Caco-2 (cell line): ENCODE measurements at regions not wholly inside any gene's neighbourhood (a gene's known extent, or its start where the extent isn't known, plus 50 kb on each side); places are given as distances from the start of the nearest gene placed in this dataset.

Source experiments
- BruUV-seq: library from RNA; stranded (reverse); fragments of 400-500 nt; replicated peaks from 2 replicates; lab custom pipeline; 2021; lab: Mats Ljungman, UMichigan
- CTCF ChIA-PET: fragments of 300-600 bp; sonication (Branson Sonifier 250); formaldehyde crosslinking; loops from one replicate; lab custom pipeline; 2022; ENCODE audit warnings: antibody characterized with exemption; lab: Charles Lee
- POLR2A ChIA-PET: fragments of 300-600 bp; sonication (Branson Sonifier 250); formaldehyde crosslinking; loops from one replicate; lab custom pipeline; 2022; ENCODE audit warnings: antibody characterized with exemption; lab: Charles Lee
- DNase-seq, 2 experiments: peaks; one replicate each; pipeline versions ENCODE4 v3.0.0 to v3.0.0-alpha.2; 2020 to 2022
- H3K27me3 ChIP-seq: replicated peaks from 2 replicates; pipeline ENCODE4 v1.6.0; 2011; ENCODE audit warnings: low read length; ENCODE audit not compliant: control insufficient read depth, insufficient read depth
- H3K36me3 ChIP-seq: 2 replicates; pipeline ENCODE4 v1.5.1; 2011; ENCODE audit warnings: low read length; ENCODE audit not compliant: control insufficient read depth, insufficient read depth
- H3K4me1 ChIP-seq: fragments of 250-450 bp; sonication (Bioruptor Pico); 2 replicates; pipeline ENCODE4 v1.5.1; 2020; ENCODE audit warnings: mild to moderate bottlenecking
- H3K4me3 ChIP-seq: 2 replicates; pipeline ENCODE4 v1.5.1; 2011; ENCODE audit warnings: low read depth, mild to moderate bottlenecking, control low read depth, low read length
- H3K9me3 ChIP-seq: fragments of 250-450 bp; sonication (Bioruptor Pico); 2 replicates; pipeline ENCODE4 v1.5.1; 2020; ENCODE audit warnings: mild to moderate bottlenecking, moderate library complexity
- H3K27ac Mint-ChIP-seq: one replicate; pipeline ENCODE4 v1.8.0; 2022; ENCODE audit warnings: mixed read lengths; ENCODE audit not compliant: unreplicated experiment
- H3K27me3 Mint-ChIP-seq: one replicate; pipeline ENCODE4 v1.8.0; 2022; ENCODE audit warnings: mixed read lengths; ENCODE audit not compliant: insufficient read depth, unreplicated experiment
- H3K36me3 Mint-ChIP-seq: one replicate; pipeline ENCODE4 v1.8.0; 2022; ENCODE audit warnings: mild to moderate bottlenecking, mixed read lengths; ENCODE audit not compliant: insufficient read depth, unreplicated experiment
- H3K4me1 Mint-ChIP-seq: one replicate; pipeline ENCODE4 v1.8.0; 2022; ENCODE audit warnings: low read depth, mixed read lengths; ENCODE audit not compliant: unreplicated experiment
- H3K4me3 Mint-ChIP-seq: one replicate; pipeline ENCODE4 v1.8.0; 2022; ENCODE audit warnings: mild to moderate bottlenecking, moderate library complexity, mixed read lengths; ENCODE audit not compliant: unreplicated experiment
- H3K9me3 Mint-ChIP-seq: one replicate; pipeline ENCODE4 v1.8.0; 2022; ENCODE audit warnings: mixed read lengths; ENCODE audit not compliant: unreplicated experiment
- CTCF ChIP-seq, 2 experiments: fragments of 200-600 bp in 1 of 2; IDR thresholded peaks; 1 replicate in 1 of 2; 2 replicates in 1 of 2; pipeline versions ENCODE4 v1.5.1 to v1.8.0; 2011 to 2022; ENCODE audit warnings: antibody characterized with exemption in 1 of 2, control low read depth in 1 of 2, inconsistent platforms in 1 of 2, low read depth in 1 of 2, low read length in 1 of 2, mild to moderate bottlenecking in 1 of 2, moderate library complexity in 1 of 2; ENCODE audit not compliant: insufficient read depth in 1 of 2, severe bottlenecking in 1 of 2, unreplicated experiment in 1 of 2
- intact Hi-C: fragments of 100-400 bp; cut with micrococcal nuclease; formaldehyde crosslinking; loops from one replicate; pipeline ENCODE4 v1.10.0; 2022; ENCODE audit not compliant: unreplicated experiment

GRCh38 chr4:175125410-175126068 lies 207.4 kb downstream of the ADAM29 start:
- Histone ChIP-seq H3K36me3 (no peaks in the 10 kb centered on the region), H3K4me1 (no peaks in the 10 kb centered on the region), H3K4me3 (no peak overlapping the region), H3K9me3 (peaks cover 9% of the 10 kb centered on the region; the same call in 1 of the 2 replicates), H3K27me3 (no peaks in the 10 kb centered on the region)
- no TSS peak for BruUV-seq
- no peaks in the 10 kb centered on the region for H3K27me3 Mint-ChIP-seq
- H3K4me1 Mint-ChIP-seq: no peaks in the 10 kb centered on the region
- no peaks in the 10 kb centered on the region for H3K36me3 Mint-ChIP-seq
- CTCF ChIA-PET: no interaction called here
- DNase-seq: no peak
- no peaks in the 10 kb centered on the region for H3K9me3 Mint-ChIP-seq
- TF ChIP-seq CTCF (IDR thresholded peaks at IDR 0.05; ENCODE audit: insufficient read depth in 1 of 2, low read depth in 1 of 2, low read length in 1 of 2, severe bottlenecking in 1 of 2, unreplicated experiment in 1 of 2): no peak
- intact Hi-C loops: loop anchor here (10.0 kb wide), 1 partner anchor 361 kb away; no protein-coding TSS in a partner anchor
- no peak overlapping the region for H3K27ac Mint-ChIP-seq
- POLR2A ChIA-PET: no interaction called here
- no peak overlapping the region for H3K4me3 Mint-ChIP-seq

GRCh38 chr4:175127314-175127713 lies 209.2 kb downstream of the ADAM29 start:
- H3K9me3 Mint-ChIP-seq: no peaks in the 10 kb centered on the region
- DNase-seq: no peak
- TF ChIP-seq CTCF (IDR thresholded peaks at IDR 0.05; ENCODE audit: insufficient read depth in 1 of 2, low read depth in 1 of 2, low read length in 1 of 2, severe bottlenecking in 1 of 2, unreplicated experiment in 1 of 2): no peak
- intact Hi-C loops: loop anchor here (10.0 kb wide), 1 partner anchor 363 kb away; no protein-coding TSS in a partner anchor
- H3K4me1 ChIP-seq: no peaks in the 10 kb centered on the region
- CTCF ChIA-PET: no interaction called here
- no peaks in the 10 kb centered on the region for H3K27me3 ChIP-seq
- H3K4me3 Mint-ChIP-seq: no peak overlapping the region
- no peaks in the 10 kb centered on the region for H3K36me3 ChIP-seq
- H3K9me3 ChIP-seq: peaks cover 6% of the 10 kb centered on the region; the same call in 1 of the 2 replicates
- no peaks in the 10 kb centered on the region for H3K4me1 Mint-ChIP-seq
- H3K36me3 Mint-ChIP-seq: no peaks in the 10 kb centered on the region
- POLR2A ChIA-PET: no interaction called here
- no TSS peak for BruUV-seq
- H3K4me3 ChIP-seq: no peak overlapping the region
- no peak overlapping the region for H3K27ac Mint-ChIP-seq
- H3K27me3 Mint-ChIP-seq: no peaks in the 10 kb centered on the region

DNA sequence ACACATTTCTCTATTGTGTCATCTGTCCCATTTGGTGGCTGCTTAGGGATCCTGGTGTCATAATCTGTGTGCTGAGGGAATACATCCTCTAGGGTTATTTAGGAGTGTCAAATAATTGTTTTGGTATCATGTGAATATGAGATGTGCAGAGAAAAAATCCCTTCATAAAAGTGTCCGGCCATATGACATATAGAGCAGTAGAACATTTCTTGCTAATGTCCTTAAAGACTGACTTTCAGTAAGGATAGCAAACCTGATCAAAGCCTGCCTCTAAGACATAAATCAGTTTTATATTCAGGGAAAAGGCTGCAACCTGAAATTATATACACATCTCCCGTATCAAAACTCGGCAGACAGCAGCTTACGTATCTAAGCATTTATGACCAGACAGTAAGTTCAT lies 211.6 kb downstream of the ADAM29 start:
- H3K4me3 Mint-ChIP-seq: no peak overlapping the region
- no peaks in the 10 kb centered on the region for H3K4me1 Mint-ChIP-seq
- no peak overlapping the region for H3K27ac Mint-ChIP-seq
- H3K36me3 Mint-ChIP-seq: no peaks in the 10 kb centered on the region
- no peak for TF ChIP-seq CTCF (IDR thresholded peaks at IDR 0.05; ENCODE audit: insufficient read depth in 1 of 2, low read depth in 1 of 2, low read length in 1 of 2, severe bottlenecking in 1 of 2, unreplicated experiment in 1 of 2)
- Histone ChIP-seq H3K4me3 (no peak overlapping the region), H3K4me1 (no peaks in the 10 kb centered on the region), H3K36me3 (no peaks in the 10 kb centered on the region), H3K27me3 (no peaks in the 10 kb centered on the region), H3K9me3 (no peaks in the 10 kb centered on the region)
- CTCF ChIA-PET: no interaction called here
- H3K27me3 Mint-ChIP-seq: no peaks in the 10 kb centered on the region
- intact Hi-C loops: loop anchor here (10.0 kb wide), 2 partner anchors 365 to 845 kb away; no protein-coding TSS in a partner anchor
- BruUV-seq: no TSS peak
- DNase-seq: no peak
- H3K9me3 Mint-ChIP-seq: no peaks in the 10 kb centered on the region
- POLR2A ChIA-PET: no interaction called here
